AG04450 (cell line): ENCODE measurements at regions not wholly inside any gene's neighbourhood (a gene's known extent, or its start where the extent isn't known, plus 50 kb on each side); places are given as distances from the start of the nearest gene placed in this dataset.

Experiments
- CTCF ChIA-PET: fragments of 300-600, 350-600 bp; formaldehyde crosslinking; extraction: SDS; loops from one replicate; lab custom pipeline; 2022; ENCODE audit warnings: antibody characterized with exemption, inconsistent platforms; lab: Charles Lee
- POLR2A ChIA-PET: fragments of 350-600 bp; formaldehyde crosslinking; extraction: SDS; loops from one replicate; lab custom pipeline; 2021; ENCODE audit warnings: antibody characterized with exemption, inconsistent platforms; lab: Yijun Ruan, JAX
- DNase-seq: peaks from one replicate; pipeline ENCODE4 v3.0.0-alpha.2; 2011; ENCODE audit warnings: low read depth, low spot score
- H3K27ac ChIP-seq: one replicate; pipeline ENCODE4 v1.5.1; 2012; ENCODE audit warnings: low read depth, low read length, control low read depth
- H3K27me3 ChIP-seq: one replicate; pipeline ENCODE4 v1.6.0; 2012; ENCODE audit warnings: low read length; ENCODE audit not compliant: control insufficient read depth, insufficient read depth
- H3K4me3 ChIP-seq: 2 replicates; pipeline ENCODE4 v1.5.1; 2011; ENCODE audit warnings: mild to moderate bottlenecking, low read depth, low read length, control low read depth
- H3K9me3 ChIP-seq: 2 replicates; pipeline ENCODE4 v1.5.1; 2012; ENCODE audit warnings: low read length; ENCODE audit not compliant: control insufficient read depth, insufficient read depth
- CTCF ChIP-seq: IDR thresholded peaks from 2 replicates; pipeline ENCODE4 v1.5.1; 2011; ENCODE audit warnings: low read depth, low read length, control low read depth, inconsistent platforms

GRCh38 chr2:221100467-221101089 lies 471.5 kb downstream of the EPHA4 start:
- CTCF ChIA-PET, result interaction anchor here (0.6 to 0.8 kb wide), 2 partner anchors 217 to 996 kb away, joined by 3 read pairs; no protein-coding TSS in a partner anchor
- DNase-seq, result no peak
- Histone ChIP-seq H3K9me3 (no peaks in the 10 kb centered on the region; the same call in 1 of the 2 replicates), H3K27me3 (no peaks in the 10 kb centered on the region), H3K27ac (no peak overlapping the region), H3K4me3 (no peak overlapping the region)
- POLR2A ChIA-PET, result no interaction called here
- peak; percentile 38 for TF ChIP-seq CTCF

- no peaks in the 10 kb centered on the region; the same call in 1 of the 2 replicates for H3K9me3 ChIP-seq
- H3K27ac ChIP-seq, result no peak overlapping the region
- no peak for TF ChIP-seq CTCF
- no peak overlapping the region for H3K4me3 ChIP-seq
- POLR2A ChIA-PET, result no interaction called here
- CTCF ChIA-PET, result interaction anchor here (0.5 to 0.7 kb wide), 2 partner anchors 13 to 364 kb away, joined by 3 to 5 read pairs; no protein-coding TSS in a partner anchor
- no peaks in the 10 kb centered on the region for H3K27me3 ChIP-seq
- no peak for DNase-seq
Measured at GRCh38 chr2:221102896-221103688, 469.0 kb downstream of the EPHA4 start.

GRCh38 chr2:221103930-221104329 lies 468.2 kb downstream of the EPHA4 start:
- no peak overlapping the region for H3K4me3 ChIP-seq
- ChIA-PET CTCF (interaction anchor here (0.7 kb wide), 1 partner anchor 12 kb away, joined by 3 read pairs; no protein-coding TSS in a partner anchor), POLR2A (no interaction called here)
- no peaks in the 10 kb centered on the region for H3K27me3 ChIP-seq
- DNase-seq, result no peak
- no peak overlapping the region for H3K27ac ChIP-seq
- no peak for TF ChIP-seq CTCF
- H3K9me3 ChIP-seq, result no peaks in the 10 kb centered on the region; the same call in 1 of the 2 replicates

- Histone ChIP-seq H3K27ac (no peak overlapping the region), H3K27me3 (no peaks in the 10 kb centered on the region), H3K4me3 (no peak overlapping the region), H3K9me3 (no peaks in the 10 kb centered on the region; the same call in 1 of the 2 replicates)
- POLR2A ChIA-PET, result no interaction called here
- CTCF ChIA-PET, result interaction anchor here (0.6 to 0.7 kb wide), 2 partner anchors 10 to 921 kb away, joined by 3 to 6 read pairs; no protein-coding TSS in a partner anchor
- no peak for DNase-seq
- TF ChIP-seq CTCF, result peak; percentile 44
Measured at GRCh38 chr2:221104361-221104811, 467.7 kb downstream of the EPHA4 start.
